ENCODE measurements at regions not wholly inside any gene's neighbourhood (a gene's known extent, or its start where the extent isn't known, plus 50 kb on each side); places are given as distances from the start of the nearest gene placed in this dataset.

- no peak for DNase-seq
Measured at GRCh38 chr15:98146031-98146820, 185.7 kb downstream of the ARRDC4 start.

- DNase-seq, result no peak
Measured at GRCh38 chr15:98147415-98147814, 186.9 kb downstream of the ARRDC4 start.

- DNase-seq, result no peak
Measured at GRCh38 chr15:98150084-98150483, 189.6 kb downstream of the ARRDC4 start.

- DNase-seq, result no peak
Measured at GRCh38 chr15:98150536-98150935, 190.0 kb downstream of the ARRDC4 start.

- DNase-seq, result no peak
Measured at GRCh38 chr15:98151096-98151495, 190.6 kb downstream of the ARRDC4 start.

- DNase-seq, result no peak
Measured at GRCh38 chr15:98152156-98152555, 191.7 kb downstream of the ARRDC4 start.

GRCh38 chr15:98154863-98155262 is 194.4 kb downstream of the ARRDC4 start:
- DNase-seq, result no peak

- no peak for DNase-seq
Measured at GRCh38 chr15:98155356-98155755, 194.9 kb downstream of the ARRDC4 start.

- DNase-seq, result peak; percentile 7
Measured at GRCh38 chr15:98160236-98160635, 199.7 kb downstream of the ARRDC4 start.

- no peak for DNase-seq
Measured at GRCh38 chr15:98163319-98164045, 203.0 kb downstream of the ARRDC4 start.

- no peak for DNase-seq
Measured at GRCh38 chr15:98164571-98164970, 204.1 kb downstream of the ARRDC4 start.

- DNase-seq, result no peak
Measured at GRCh38 chr15:98164986-98165385, 204.5 kb downstream of the ARRDC4 start.

GRCh38 chr15:98167722-98168268 is 207.3 kb downstream of the ARRDC4 start:
- no peak for DNase-seq

- no peak for DNase-seq
Measured at GRCh38 chr15:98169551-98169950, 209.0 kb downstream of the ARRDC4 start.

GRCh38 chr15:98174286-98174685 is 213.8 kb downstream of the ARRDC4 start:
- no peak for DNase-seq

GRCh38 chr15:98174841-98175240 is 214.3 kb downstream of the ARRDC4 start:
- no peak for DNase-seq

- DNase-seq, result peak; percentile 12
Measured at GRCh38 chr15:98177966-98178592, 217.6 kb downstream of the ARRDC4 start.

- no peak for DNase-seq
Measured at GRCh38 chr15:98178861-98179260, 218.4 kb downstream of the ARRDC4 start.

GRCh38 chr15:98187549-98187948 is 227.0 kb downstream of the ARRDC4 start:
- no peak for DNase-seq

- DNase-seq, result no peak
Measured at GRCh38 chr15:98190914-98191313, 230.4 kb downstream of the ARRDC4 start.

- no peak for DNase-seq
Measured at GRCh38 chr15:98195796-98196195, 235.3 kb downstream of the ARRDC4 start.

GRCh38 chr15:98196371-98196770 is 235.9 kb downstream of the ARRDC4 start:
- no peak for DNase-seq

- DNase-seq, result no peak
Measured at GRCh38 chr15:98202256-98202655, 241.8 kb downstream of the ARRDC4 start.

Measured in activated gamma-delta T cell treated with Interleukin-2 at 50 U/mL for 16 hours (primary cell).